ENCODE measurements at regions not wholly inside any gene's neighbourhood (a gene's known extent, or its start where the extent isn't known, plus 50 kb on each side); places are given as distances from the start of the nearest gene placed in this dataset.

GRCh38 chr6:120614723-120615122 lies 719.6 kb downstream of the TBC1D32 start:
- Histone ChIP-seq H3K9ac (no peak overlapping the region), H3K9me2 (no peaks in the 10 kb centered on the region), H3K4me1 (ENCODE audit: control insufficient read depth in 1 of 2, insufficient read depth in 2 of 2, low read depth in 1 of 2, low read length in 1 of 2) (no peaks in the 10 kb centered on the region), H3K9me3 (no peaks in the 10 kb centered on the region; the same call in 1 of the 2 replicates), H3K79me2 (ENCODE audit: insufficient read depth) (no peaks in the 10 kb centered on the region), H3K4me2 (no peak overlapping the region), H4K20me1 (ENCODE audit: insufficient read depth) (no peaks in the 10 kb centered on the region), H3K36me3 (replicated peaks in 1 of 2; ENCODE audit: control insufficient read depth in 1 of 2, insufficient read depth in 2 of 2, low read length in 1 of 2) (no peaks in the 10 kb centered on the region), H3K27me3 (ENCODE audit: insufficient read depth) (no peaks in the 10 kb centered on the region), H3K27ac (ENCODE audit: low read depth in 2 of 2, low read length in 1 of 2) (no peak overlapping the region), H3K4me3 (ENCODE audit: low read depth in 2 of 2, low read length in 1 of 2) (no peak overlapping the region), H3F3A (replicated peaks; ENCODE audit: insufficient read depth) (no peaks in the 10 kb centered on the region), H2AFZ (ENCODE audit: low read depth) (no peak overlapping the region)
- 35% methylated on average over 2 of the region's 2 CpGs for WGBS (ENCODE audit: low lambda C conversion rate)
- ChIA-PET CTCF (no interaction called here), POLR2A (no interaction called here)
- TF ChIP-seq RXRA (IDR thresholded peaks at IDR 0.05; ENCODE audit: borderline replicate concordance, low read depth) (no peak), ZBTB33 (IDR thresholded peaks at IDR 0.05; ENCODE audit: borderline replicate concordance, low read depth) (no peak), FOXJ3 (CRISPR knock-in tag; IDR thresholded peaks at IDR 0.05) (no peak), RFX5 (IDR thresholded peaks at IDR 0.05; ENCODE audit: low read length) (no peak), CTCF (IDR thresholded peaks at IDR 0.05) (no peak), ELF1 (IDR thresholded peaks at IDR 0.05) (no peak), RAD21 (IDR thresholded peaks at IDR 0.05; ENCODE audit: low read length) (no peak), TAF1 (IDR thresholded peaks at IDR 0.05; ENCODE audit: borderline replicate concordance, low read depth, low read length) (no peak), EP300 (IDR thresholded peaks at IDR 0.05; ENCODE audit: borderline replicate concordance in 1 of 2, low read depth in 1 of 2, low read length in 1 of 2) (no peak), TCF12 (IDR thresholded peaks at IDR 0.05) (no peak), MXI1 (IDR thresholded peaks at IDR 0.05; ENCODE audit: low read depth, low read length) (no peak), SIN3A (IDR thresholded peaks at IDR 0.05; ENCODE audit: borderline replicate concordance, low read depth, low read length) (no peak), SMC3 (IDR thresholded peaks at IDR 0.05; ENCODE audit: low read depth, low read length) (no peak), USF1 (IDR thresholded peaks at IDR 0.05; ENCODE audit: borderline replicate concordance, low read depth) (no peak), EZH2phosphoT487 (IDR thresholded peaks at IDR 0.05; ENCODE audit: borderline replicate concordance, low read depth) (no peak), GATA2 (CRISPR knock-in tag; IDR thresholded peaks at IDR 0.05) (no peak), MEF2A (IDR thresholded peaks at IDR 0.05; ENCODE audit: borderline replicate concordance, low read depth) (no peak), FOXM1 (IDR thresholded peaks at IDR 0.05; ENCODE audit: low read depth) (no peak)
- no peak for DNase-seq
